GM12878 (cell line): ENCODE measurements at regions not wholly inside any gene's neighbourhood (a gene's known extent, or its start where the extent isn't known, plus 50 kb on each side); places are given as distances from the start of the nearest gene placed in this dataset.

Source experiments
- ATF3 ChIP-seq: IDR thresholded peaks from 2 replicates; pipeline ENCODE4 v1.6.1; 2011; ENCODE audit warnings: low read depth, mild to moderate bottlenecking, low read length, moderate library complexity, borderline replicate concordance; ENCODE audit errors: extremely low read depth
- CTCF ChIP-seq, 3 experiments: IDR thresholded peaks in 2 of 3; conservative IDR thresholded peaks in 1 of 3; 2 replicates each; pipeline ENCODE4 v1.5.1; 2011; ENCODE audit warnings: low read depth in 3 of 3, low read length in 3 of 3, mild to moderate bottlenecking in 3 of 3, control low read depth in 2 of 3, moderate library complexity in 2 of 3, inconsistent platforms in 1 of 3, mixed read lengths in 1 of 3; ENCODE audit not compliant: control insufficient read depth in 2 of 3, insufficient read depth in 1 of 3; ENCODE audit errors: extremely low read depth in 1 of 3
- DPF2 ChIP-seq: fragments of 450-650 bp; IDR thresholded peaks from 2 replicates; pipeline ENCODE4 v1.6.1; 2017; ENCODE audit warnings: mild to moderate bottlenecking
- ELK1 ChIP-seq: IDR thresholded peaks from 2 replicates; pipeline ENCODE4 v1.6.1; 2012; ENCODE audit warnings: low read depth, low read length, improper control_type of control experiment
- EP300 ChIP-seq, 2 experiments: fragments of 150-350 bp in 1 of 2; IDR thresholded peaks; 2 replicates each; pipeline ENCODE4 v1.6.1; 2011 to 2012; ENCODE audit warnings: low read depth in 2 of 2, low read length in 2 of 2, borderline replicate concordance in 1 of 2, improper control_type of control experiment in 1 of 2, inconsistent platforms in 1 of 2; ENCODE audit not compliant: control insufficient read depth in 1 of 2
- EZH2 ChIP-seq: IDR thresholded peaks from 2 replicates; pipeline ENCODE4 v1.6.1; 2012; ENCODE audit warnings: low read depth, mild to moderate bottlenecking, control low read depth, inconsistent platforms, low read length, borderline replicate concordance; ENCODE audit not compliant: control insufficient read depth
- FOXK2 ChIP-seq: fragments of 450-650 bp; IDR thresholded peaks from 2 replicates; pipeline ENCODE4 v1.6.1; 2017; ENCODE audit warnings: mild to moderate bottlenecking, moderate library complexity
- GABPA ChIP-seq: IDR thresholded peaks from 2 replicates; pipeline ENCODE4 v1.6.1; 2014; ENCODE audit warnings: antibody characterized with exemption, low read depth, mild to moderate bottlenecking, inconsistent platforms
- HCFC1 ChIP-seq: fragments of 150-350 bp; IDR thresholded peaks from 2 replicates; pipeline ENCODE4 v1.6.1; 2014; ENCODE audit warnings: low read length
- JUND ChIP-seq: IDR thresholded peaks from 2 replicates; pipeline ENCODE4 v1.6.1; 2012; ENCODE audit warnings: low read depth, mild to moderate bottlenecking, low read length, improper control_type of control experiment, moderate library complexity
- MEF2A ChIP-seq: IDR thresholded peaks from 2 replicates; pipeline ENCODE4 v1.6.1; 2011; ENCODE audit warnings: low read depth, mild to moderate bottlenecking, low read length, moderate library complexity; ENCODE audit not compliant: insufficient read depth
- MXI1 ChIP-seq: fragments of 150-350 bp; IDR thresholded peaks from 2 replicates; pipeline ENCODE4 v1.6.1; 2011; ENCODE audit warnings: low read depth, mild to moderate bottlenecking, inconsistent platforms, low read length, improper control_type of control experiment
- NFYA ChIP-seq: IDR thresholded peaks from 2 replicates; pipeline ENCODE4 v1.6.1; 2011; ENCODE audit warnings: low read depth, mild to moderate bottlenecking, low read length, improper control_type of control experiment, borderline replicate concordance
- POU2F2 ChIP-seq: IDR thresholded peaks from 3 replicates; pipeline ENCODE4 v1.6.1; 2011; ENCODE audit warnings: low read depth, mild to moderate bottlenecking, low read length, borderline replicate concordance
- RCOR1 ChIP-seq: conservative IDR thresholded peaks from 2 replicates; pipeline ENCODE4 v1.6.1; 2012; ENCODE audit warnings: low read depth, low read length, improper control_type of control experiment
- RELA ChIP-seq: fragments of 450-650 bp; IDR thresholded peaks from 2 replicates; pipeline ENCODE4 v1.8.0; 2014; ENCODE audit warnings: borderline replicate concordance; ENCODE audit not compliant: partially characterized antibody
- REST ChIP-seq: IDR thresholded peaks from 2 replicates; pipeline ENCODE4 v1.6.1; 2012; ENCODE audit warnings: mild to moderate bottlenecking, low read depth, low read length
- RFX5 ChIP-seq: IDR thresholded peaks from 2 replicates; pipeline ENCODE4 v1.6.1; 2011; ENCODE audit warnings: low read depth, low read length, improper control_type of control experiment
- SPI1 ChIP-seq: IDR thresholded peaks from 2 replicates; pipeline ENCODE4 v1.6.1; 2011; ENCODE audit warnings: low read depth, mild to moderate bottlenecking, low read length, moderate library complexity, borderline replicate concordance; ENCODE audit not compliant: insufficient read depth
- TAF1 ChIP-seq: IDR thresholded peaks from 2 replicates; pipeline ENCODE4 v1.6.1; 2011; ENCODE audit warnings: mild to moderate bottlenecking, low read depth, low read length, borderline replicate concordance

- TF ChIP-seq REST: no peak
- TF ChIP-seq EZH2: no peak
- TF ChIP-seq RCOR1: no peak
- TF ChIP-seq RFX5: no peak
- TF ChIP-seq ATF3: no peak
- peak; percentile 51; the same call in 1 of the 2 replicates for TF ChIP-seq SPI1
- TF ChIP-seq POU2F2: no peak
- TF ChIP-seq DPF2: peak; percentile 64
- no peak for TF ChIP-seq MEF2A
- TF ChIP-seq FOXK2: no peak
- TF ChIP-seq ELK1: no peak
- no peak for TF ChIP-seq GABPA
- no peak for TF ChIP-seq HCFC1
- TF ChIP-seq TAF1: no peak
- TF ChIP-seq CTCF (IDR thresholded peaks at IDR 0.05 in 2 of 3, conservative IDR thresholded peaks at IDR 0.05 in 1 of 3; ENCODE audit: control insufficient read depth in 2 of 3, extremely low read depth in 1 of 3, insufficient read depth in 1 of 3, low read depth in 3 of 3, low read length in 3 of 3): no peak
- TF ChIP-seq NFYA: no peak
- TF ChIP-seq MXI1: no peak
- TF ChIP-seq RELA: no peak
- no peak for TF ChIP-seq JUND
- no peak for TF ChIP-seq EP300 (IDR thresholded peaks at IDR 0.05; ENCODE audit: borderline replicate concordance in 1 of 2, control insufficient read depth in 1 of 2, low read depth in 2 of 2, low read length in 2 of 2)
Observed at GRCh38 chr3:35966629-35967464, 327.5 kb downstream of the ARPP21 start (continued).
